Prostate gland (tissue), 2 donors: ENCODE measurements at regions not wholly inside any gene's neighbourhood (a gene's known extent, or its start where the extent isn't known, plus 50 kb on each side); places are given as distances from the start of the nearest gene placed in this dataset.

ENCODE experiments used
- DNase-seq: peaks from one replicate; pipeline ENCODE4 v3.0.0-alpha.2; 2019; ENCODE audit warnings: low spot score
- H3K27ac ChIP-seq, 2 donors: fragments of 200-600 bp; sonication (generic); 2 replicates each; pipeline ENCODE4 v1.5.1; 2017 to 2019
- H3K27me3 ChIP-seq: fragments of 200-600 bp; sonication (generic); replicated peaks from 2 replicates; pipeline ENCODE4 v1.5.1; 2019; ENCODE audit not compliant: insufficient read depth
- H3K36me3 ChIP-seq, 2 donors: fragments of 200-600 bp; sonication (generic); 1 replicate in 1 of 2; 2 replicates in 1 of 2; pipeline versions ENCODE4 v1.5.1 to v1.8.1; 2017 to 2019
- H3K4me1 ChIP-seq: fragments of 200-600 bp; sonication (generic); replicated peaks from 2 replicates; pipeline ENCODE4 v1.5.1; 2019
- H3K4me3 ChIP-seq, 2 donors: fragments of 200-600 bp; sonication (generic); 2 replicates each; pipeline ENCODE4 v1.5.1; 2017 to 2019
- H3K9me3 ChIP-seq: fragments of 200-600 bp; sonication (generic); 2 replicates; pipeline ENCODE4 v1.5.1; 2017
- CTCF ChIP-seq, 4 experiments: fragments of 200-600 bp in 2 of 4; fragments of 450-650 bp in 2 of 4; sonication (generic) in 2 of 4; IDR thresholded peaks; 1 replicate in 3 of 4; 2 replicates in 1 of 4; pipeline ENCODE4 v1.5.1; 2016 to 2019; ENCODE audit warnings: antibody characterized with exemption in 4 of 4, mild to moderate bottlenecking in 2 of 4, moderate library complexity in 2 of 4
- POLR2A ChIP-seq: fragments of 450-650 bp; IDR thresholded peaks from one replicate; pipeline ENCODE4 v1.6.1; 2016; ENCODE audit warnings: antibody characterized with exemption, mild to moderate bottlenecking
- POLR2AphosphoS5 ChIP-seq: sonication (generic); formaldehyde crosslinking; IDR thresholded peaks from one replicate; pipeline ENCODE4 v1.6.1; 2017; ENCODE audit warnings: antibody characterized with exemption
- WGBS: methylation state at CpG from one replicate; pipeline ENCODE4 v1.1.5; 2018; 5-methylcytosine and 5-hydroxymethylcytosine counted together
- intact Hi-C: fragments of 100-400 bp; cut with DNase I; formaldehyde crosslinking; loops from one replicate; pipeline ENCODE4 v1.14.2; 2022

GRCh38 chr6:120392941-120393340 is 941.3 kb downstream of the TBC1D32 start:
- no peak for DNase-seq
- Histone ChIP-seq H3K27ac (no peak overlapping the region), H3K4me3 (no peak overlapping the region), H3K27me3 (no peaks in the 10 kb centered on the region), H3K4me1 (no peaks in the 10 kb centered on the region), H3K9me3 (no peaks in the 10 kb centered on the region), H3K36me3 (no peaks in the 10 kb centered on the region)
- 57% methylated on average over 2 of the region's 2 CpGs for WGBS
- TF ChIP-seq POLR2A (no peak), POLR2AphosphoS5 (no peak), CTCF (IDR thresholded peaks at IDR 0.05) (no peak)
- intact Hi-C loops: no loop called here

- H3K36me3 ChIP-seq: no peaks in the 10 kb centered on the region
- H3K27me3 ChIP-seq: no peaks in the 10 kb centered on the region
- H3K9me3 ChIP-seq: no peaks in the 10 kb centered on the region
- DNase-seq: no peak
- H3K4me3 ChIP-seq: no peak overlapping the region
- intact Hi-C loops: no loop called here
- no peaks in the 10 kb centered on the region for H3K4me1 ChIP-seq
- no peak for TF ChIP-seq POLR2AphosphoS5
- no peak for TF ChIP-seq CTCF (IDR thresholded peaks at IDR 0.05)
- no peak for TF ChIP-seq POLR2A
- H3K27ac ChIP-seq: no peak overlapping the region
Observed at GRCh38 chr6:120384671-120385070, 949.6 kb downstream of the TBC1D32 start.

- H3K9me3 ChIP-seq: no peaks in the 10 kb centered on the region
- no peaks in the 10 kb centered on the region for H3K27me3 ChIP-seq
- H3K27ac ChIP-seq: no peak overlapping the region
- H3K4me1 ChIP-seq: no peaks in the 10 kb centered on the region
- TF ChIP-seq POLR2A (no peak), POLR2AphosphoS5 (no peak), CTCF (IDR thresholded peaks at IDR 0.05) (no peak)
- H3K4me3 ChIP-seq: no peak overlapping the region
- no peaks in the 10 kb centered on the region for H3K36me3 ChIP-seq
- intact Hi-C loops: no loop called here
- WGBS: 93% methylated on average over 1 of the region's 1 CpG
- DNase-seq: no peak
Observed at GRCh38 chr6:120383681-120384080, 950.6 kb downstream of the TBC1D32 start.

- no peaks in the 10 kb centered on the region for H3K36me3 ChIP-seq
- 42% methylated on average over 3 of the region's 3 CpGs for WGBS
Observed at GRCh38 chr6:120378582-120379220, 955.6 kb downstream of the TBC1D32 start.

More at GRCh38 chr6:120378582-120379220, 955.6 kb downstream of the TBC1D32 start:
- Histone ChIP-seq H3K27me3 (no peaks in the 10 kb centered on the region), H3K4me1 (no peaks in the 10 kb centered on the region), H3K27ac (no peak overlapping the region), H3K9me3 (no peaks in the 10 kb centered on the region), H3K4me3 (no peak overlapping the region)
- no peak for DNase-seq
- no peak for TF ChIP-seq POLR2AphosphoS5
- TF ChIP-seq CTCF (IDR thresholded peaks at IDR 0.05): peak in 3 of 4 experiments; percentile 8 to 35 (median 9)
- intact Hi-C loops: no loop called here
